ENCODE measurements at regions not wholly inside any gene's neighbourhood (a gene's known extent, or its start where the extent isn't known, plus 50 kb on each side); places are given as distances from the start of the nearest gene placed in this dataset.

- Histone ChIP-seq H3K9me3 (ENCODE audit: low read depth) (no peaks in the 10 kb centered on the region), H3K79me2 (ENCODE audit: insufficient read depth) (no peaks in the 10 kb centered on the region), H3K9me2 (ENCODE audit: insufficient read depth) (no peaks in the 10 kb centered on the region), H3K4me1 (ENCODE audit: insufficient read depth) (peaks cover 8% of the 10 kb centered on the region; the same call in 1 of the 2 replicates), H3K36me3 (ENCODE audit: low read depth) (no peaks in the 10 kb centered on the region), H3K27me3 (replicated peaks; ENCODE audit: insufficient read depth) (no peaks in the 10 kb centered on the region), H3K4me3 (no peak overlapping the region), H3K4me2 (ENCODE audit: unreplicated experiment) (no peak overlapping the region), H3K9ac (no peak overlapping the region), H4K20me1 (ENCODE audit: insufficient read depth) (no peaks in the 10 kb centered on the region), H3K27ac (no peak overlapping the region), H2AFZ (no peak overlapping the region), H3F3A (ENCODE audit: insufficient read depth) (no peaks in the 10 kb centered on the region)
- in situ Hi-C loops (cut with MboI): no loop called here
- WGBS, 2 experiments (ENCODE audit: low coverage in 1 of 2, low lambda C conversion rate in 2 of 2, missing lambda C conversion rate in 2 of 2): 89 to 90% methylated on average over 9 of the region's 9 CpGs
- peak; percentile 62 for DNase-seq
- TF ChIP-seq EZH2 (IDR thresholded peaks at IDR 0.05; ENCODE audit: insufficient read depth, poor library complexity, severe bottlenecking): no peak
- no peak for TF ChIP-seq EZH2phosphoT487 (IDR thresholded peaks at IDR 0.05; ENCODE audit: insufficient read depth, low read depth)
These were observed 141.1 kb downstream of the TLR5 start for GRCh38 chr1:223001653-223002634.

GRCh38 chr1:223003549-223003948 lies 139.5 kb downstream of the TLR5 start:
- Histone ChIP-seq H3K9me2 (ENCODE audit: insufficient read depth) (no peaks in the 10 kb centered on the region), H3K79me2 (ENCODE audit: insufficient read depth) (no peaks in the 10 kb centered on the region), H3K36me3 (ENCODE audit: low read depth) (no peaks in the 10 kb centered on the region), H3K4me2 (ENCODE audit: unreplicated experiment) (no peak overlapping the region), H4K20me1 (ENCODE audit: insufficient read depth) (no peaks in the 10 kb centered on the region), H3K27me3 (replicated peaks; ENCODE audit: insufficient read depth) (no peaks in the 10 kb centered on the region), H3K9me3 (ENCODE audit: low read depth) (no peaks in the 10 kb centered on the region), H3K4me3 (no peak overlapping the region), H3F3A (ENCODE audit: insufficient read depth) (no peaks in the 10 kb centered on the region), H3K4me1 (ENCODE audit: insufficient read depth) (peaks cover 8% of the 10 kb centered on the region; the same call in 1 of the 2 replicates), H3K27ac (no peak overlapping the region), H3K9ac (no peak overlapping the region), H2AFZ (no peak overlapping the region)
- WGBS, 2 experiments (ENCODE audit: low coverage in 1 of 2, low lambda C conversion rate in 2 of 2, missing lambda C conversion rate in 2 of 2): 97% methylated on average over 9 of the region's 9 CpGs
- no peak for TF ChIP-seq EZH2 (IDR thresholded peaks at IDR 0.05; ENCODE audit: insufficient read depth, poor library complexity, severe bottlenecking)
- no peak for TF ChIP-seq EZH2phosphoT487 (IDR thresholded peaks at IDR 0.05; ENCODE audit: insufficient read depth, low read depth)
- no peak for DNase-seq
- in situ Hi-C loops (cut with MboI): no loop called here

- 88 to 92% methylated on average over 5 of the region's 5 CpGs for WGBS, 2 experiments (ENCODE audit: low coverage in 1 of 2, low lambda C conversion rate in 2 of 2, missing lambda C conversion rate in 2 of 2)
- no peaks in the 10 kb centered on the region for H3K36me3 ChIP-seq (ENCODE audit: low read depth)
- no peaks in the 10 kb centered on the region for H4K20me1 ChIP-seq (ENCODE audit: insufficient read depth)
- H3K4me3 ChIP-seq: no peak overlapping the region
- H2AFZ ChIP-seq: no peak overlapping the region
- no peak overlapping the region for H3K27ac ChIP-seq
- no peaks in the 10 kb centered on the region for H3K27me3 ChIP-seq (replicated peaks; ENCODE audit: insufficient read depth)
- H3F3A ChIP-seq (ENCODE audit: insufficient read depth): peaks cover 10% of the 10 kb centered on the region; the same call in 1 of the 2 replicates
- in situ Hi-C loops (cut with MboI): no loop called here
- no peak for DNase-seq
- H3K9me3 ChIP-seq (ENCODE audit: low read depth): no peaks in the 10 kb centered on the region
- peaks cover 17% of the 10 kb centered on the region for H3K4me1 ChIP-seq (ENCODE audit: insufficient read depth)
- no peak for TF ChIP-seq EZH2 (IDR thresholded peaks at IDR 0.05; ENCODE audit: insufficient read depth, poor library complexity, severe bottlenecking)
- no peak for TF ChIP-seq EZH2phosphoT487 (IDR thresholded peaks at IDR 0.05; ENCODE audit: insufficient read depth, low read depth)
- H3K4me2 ChIP-seq (ENCODE audit: unreplicated experiment): no peak overlapping the region
- H3K9me2 ChIP-seq (ENCODE audit: insufficient read depth): no peaks in the 10 kb centered on the region
- H3K9ac ChIP-seq: no peak overlapping the region
- no peaks in the 10 kb centered on the region for H3K79me2 ChIP-seq (ENCODE audit: insufficient read depth)
These were observed 136.7 kb downstream of the TLR5 start for GRCh38 chr1:223006371-223006770.

- WGBS, 2 experiments (ENCODE audit: low coverage in 1 of 2, low lambda C conversion rate in 2 of 2, missing lambda C conversion rate in 2 of 2): 68 to 70% methylated on average over 11 of the region's 11 CpGs
- H4K20me1 ChIP-seq (ENCODE audit: insufficient read depth): no peaks in the 10 kb centered on the region
- no peak overlapping the region for H3K4me2 ChIP-seq (ENCODE audit: unreplicated experiment)
- H3F3A ChIP-seq (ENCODE audit: insufficient read depth): peaks cover 11% of the 10 kb centered on the region; the same call in 1 of the 2 replicates
- TF ChIP-seq EZH2 (IDR thresholded peaks at IDR 0.05; ENCODE audit: insufficient read depth, poor library complexity, severe bottlenecking) (no peak), EZH2phosphoT487 (IDR thresholded peaks at IDR 0.05; ENCODE audit: insufficient read depth, low read depth) (no peak)
- no peaks in the 10 kb centered on the region for H3K79me2 ChIP-seq (ENCODE audit: insufficient read depth)
- H3K9me2 ChIP-seq (ENCODE audit: insufficient read depth): no peaks in the 10 kb centered on the region
- no peak overlapping the region for H3K9ac ChIP-seq
- DNase-seq: no peak
- H3K9me3 ChIP-seq (ENCODE audit: low read depth): no peaks in the 10 kb centered on the region
- H3K4me3 ChIP-seq: no peak overlapping the region
- no peak overlapping the region for H3K27ac ChIP-seq
- H3K36me3 ChIP-seq (ENCODE audit: low read depth): no peaks in the 10 kb centered on the region
- peaks cover 14% of the 10 kb centered on the region for H3K4me1 ChIP-seq (ENCODE audit: insufficient read depth)
- H3K27me3 ChIP-seq (replicated peaks; ENCODE audit: insufficient read depth): no peaks in the 10 kb centered on the region
- in situ Hi-C loops (cut with MboI): no loop called here
- no peak overlapping the region for H2AFZ ChIP-seq
These were observed 136.0 kb downstream of the TLR5 start for GRCh38 chr1:223006917-223007648.
